GM19372 (cell line): ENCODE measurements at regions not wholly inside any gene's neighbourhood (a gene's known extent, or its start where the extent isn't known, plus 50 kb on each side); places are given as distances from the start of the nearest gene placed in this dataset.
"Not testable (repeated sequence)": the region's sequence is repeated elsewhere in the genome, so short reads cannot be mapped to it uniquely, and the experiment has no call there.

Experiments used
- ATAC-seq: cut with Tn5 transposase; IDR thresholded peaks from one replicate; pipeline ENCODE4 v1.9.1; 2021; ENCODE audit warnings: mild to moderate bottlenecking, low read depth, moderate library complexity; ENCODE audit not compliant: unreplicated experiment

GRCh38 chr4:112708772-112709171 lies 71.8 kb downstream of the LARP7 start:
- no peak for ATAC-seq

- no peak for ATAC-seq
Measured at GRCh38 chr4:112714922-112715901, 78.3 kb downstream of the LARP7 start.

DNA sequence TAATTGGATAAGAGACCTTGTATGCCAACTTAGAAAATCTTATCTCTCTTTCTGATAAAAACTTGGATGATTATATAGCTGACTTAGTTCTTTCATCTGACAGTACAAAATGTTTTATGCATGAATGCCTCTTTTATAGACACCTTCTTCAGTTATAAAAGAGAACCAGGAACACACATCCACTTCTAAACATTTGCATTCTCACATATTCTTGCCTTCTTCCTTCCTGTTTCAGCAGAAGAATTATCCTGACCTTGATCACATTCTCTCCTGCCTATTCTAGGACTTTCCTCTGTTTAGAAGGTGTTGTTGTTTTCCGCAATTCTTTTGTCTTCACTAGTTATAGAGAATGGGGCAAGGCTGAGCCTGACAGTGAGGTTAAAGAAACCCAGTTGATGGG lies 80.9 kb downstream of the LARP7 start:
- no peak for ATAC-seq

- no peak for ATAC-seq
Measured at GRCh38 chr4:112721627-112722026, 84.7 kb downstream of the LARP7 start.

DNA sequence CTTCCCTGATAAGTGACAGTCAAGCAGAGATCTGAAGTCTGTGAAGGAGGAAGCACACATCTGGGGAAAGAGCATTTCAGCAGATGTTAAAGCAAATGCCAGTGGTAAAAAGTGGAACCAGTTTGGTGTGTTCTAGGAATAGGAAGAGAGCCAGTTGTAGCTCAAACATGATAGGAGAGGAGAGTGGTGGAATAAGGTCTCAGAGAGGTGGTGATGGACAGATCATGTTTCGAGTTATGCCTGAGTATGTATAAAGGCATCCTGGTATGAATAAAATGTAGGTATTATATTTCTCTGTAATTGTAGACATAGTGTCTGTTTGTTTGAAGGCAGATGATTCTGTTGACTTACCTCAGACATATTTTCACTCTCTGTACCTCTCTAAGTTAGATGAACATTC lies 89.1 kb downstream of the LARP7 start:
- no peak for ATAC-seq

- ATAC-seq = not testable (repeated sequence)
Measured at GRCh38 chr4:112727728-112728127, 90.8 kb downstream of the LARP7 start.

GRCh38 chr4:112731715-112732114 lies 94.8 kb downstream of the LARP7 start:
- no peak for ATAC-seq

DNA sequence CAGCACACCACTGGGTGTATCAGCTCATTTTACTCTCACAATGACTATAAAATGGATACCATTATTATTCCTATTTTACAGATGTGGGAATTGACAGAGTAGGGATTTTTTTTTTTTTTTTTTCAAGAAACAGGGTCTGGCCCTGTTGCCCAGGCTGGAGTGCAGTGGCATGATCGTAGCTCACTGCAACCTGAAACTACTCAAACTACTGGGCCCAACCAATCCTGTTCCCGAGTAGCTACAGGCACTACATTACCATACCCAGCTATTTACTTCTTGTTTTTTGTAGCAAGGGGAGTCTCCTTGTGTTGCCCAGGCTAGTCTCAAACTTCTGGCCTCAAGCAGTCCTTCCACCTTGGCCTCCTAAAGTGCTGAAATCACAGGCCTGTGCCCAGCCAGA lies 95.2 kb downstream of the LARP7 start:
- ATAC-seq = no peak

DNA sequence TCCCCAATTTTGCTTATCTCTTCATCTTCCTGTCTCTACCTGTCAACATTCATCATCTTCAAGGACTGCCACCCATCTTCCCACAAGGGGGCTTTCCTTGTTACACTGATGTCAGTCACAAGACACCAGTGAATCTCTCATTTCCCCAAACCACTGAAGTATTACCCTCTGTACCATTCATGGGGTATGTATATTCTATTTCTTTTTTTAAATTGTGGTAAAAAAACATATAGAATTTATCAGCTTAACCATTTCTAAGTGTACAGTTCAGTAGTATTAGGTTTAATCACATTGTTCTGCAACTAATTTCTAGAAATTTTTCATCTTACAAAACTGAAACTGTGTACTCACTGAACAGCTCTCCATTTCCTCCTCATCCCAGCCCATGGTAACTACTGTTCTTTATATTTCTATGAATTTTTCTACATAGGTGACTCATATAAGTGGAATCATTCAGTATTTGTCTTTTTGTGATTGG lies 98.6 kb downstream of the LARP7 start:
- ATAC-seq = peak; percentile 77

DNA sequence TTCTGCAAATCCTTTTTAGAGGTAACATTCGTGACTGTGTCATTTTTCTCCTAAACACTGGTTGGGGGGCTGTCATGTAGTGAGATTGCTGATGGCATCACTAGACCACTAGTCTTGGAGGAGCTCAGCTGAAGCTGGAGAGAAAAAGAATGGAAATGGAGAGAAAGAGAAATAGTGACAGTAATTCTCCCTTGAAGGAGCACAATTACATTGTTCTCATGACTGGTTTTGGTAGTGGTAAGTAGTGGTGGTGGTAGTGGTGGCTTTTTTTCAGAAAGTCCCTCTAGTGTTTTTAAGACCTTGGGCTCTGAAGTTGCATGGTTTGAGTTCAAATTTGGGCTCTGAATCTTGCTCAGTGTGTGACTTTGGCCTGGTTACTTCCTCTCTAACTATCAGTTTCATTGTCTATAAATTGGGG lies 99.8 kb downstream of the LARP7 start:
- ATAC-seq = peak; percentile 39

- no peak for ATAC-seq
Measured at GRCh38 chr4:112739442-112739841, 102.5 kb downstream of the LARP7 start.

DNA sequence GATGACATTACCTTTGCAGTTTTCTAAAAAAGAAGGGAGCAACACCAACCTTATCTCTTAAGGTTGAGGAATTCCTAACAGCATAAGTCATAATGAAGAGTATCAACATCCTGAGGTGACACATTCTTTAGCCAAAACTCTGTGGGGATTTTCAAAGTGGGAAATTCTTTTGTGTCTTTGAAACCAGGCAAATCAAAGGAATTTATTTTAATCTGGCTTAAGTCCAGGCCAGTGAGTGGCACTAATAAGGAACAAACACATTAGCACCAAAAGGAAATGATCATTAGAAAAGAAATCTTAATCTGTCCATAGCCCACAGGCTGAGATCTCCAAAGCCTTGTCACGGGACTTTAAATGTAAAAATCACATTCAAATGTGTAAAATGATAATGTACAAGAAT lies 110.1 kb downstream of the LARP7 start:
- ATAC-seq = no peak

GRCh38 chr4:112748352-112748878 lies 111.5 kb downstream of the LARP7 start:
- ATAC-seq = no peak

DNA sequence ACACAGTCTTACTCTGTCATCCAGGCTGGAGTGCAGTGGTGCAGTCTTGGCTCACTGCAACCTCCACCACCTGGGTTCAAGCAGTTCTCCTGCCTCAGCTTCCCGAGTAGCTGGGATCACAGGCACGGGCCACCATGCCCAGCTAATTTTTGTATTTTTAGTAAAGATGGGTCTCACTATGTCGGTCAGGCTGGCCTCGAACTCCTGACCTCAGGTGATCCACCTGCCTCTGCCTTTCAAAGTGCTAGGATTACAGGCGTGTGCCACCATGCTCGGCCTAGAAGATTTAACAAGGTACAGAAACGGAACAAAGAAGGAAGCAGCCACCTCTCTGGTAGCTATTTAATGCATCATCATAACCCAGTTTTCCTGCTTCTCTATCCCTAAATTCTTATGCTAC lies 113.8 kb downstream of the LARP7 start:
- not testable (repeated sequence) for ATAC-seq

GRCh38 chr4:112751447-112751846 lies 114.5 kb downstream of the LARP7 start:
- no peak for ATAC-seq

DNA sequence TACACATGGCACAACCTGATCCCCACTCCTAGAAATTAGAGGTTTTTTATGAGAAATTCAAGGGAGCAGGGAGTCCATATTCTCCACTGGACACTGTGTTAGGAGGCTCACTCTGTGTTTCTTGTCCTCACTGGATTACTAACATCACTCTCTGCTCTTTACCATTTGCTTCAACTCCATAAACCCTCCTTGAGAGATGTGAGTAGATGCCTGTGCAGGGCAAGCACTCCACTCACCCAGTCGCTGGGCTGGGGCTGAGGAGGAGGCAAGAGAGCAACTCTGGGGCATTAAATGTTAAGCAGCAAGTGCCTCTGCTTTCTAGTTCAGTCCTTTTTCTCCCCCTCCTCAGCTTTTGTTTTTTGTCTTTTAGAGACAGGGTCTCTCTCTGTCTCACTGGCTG lies 115.1 kb downstream of the LARP7 start:
- no peak for ATAC-seq

- no peak for ATAC-seq
Measured at GRCh38 chr4:112752510-112752909, 115.6 kb downstream of the LARP7 start.

DNA sequence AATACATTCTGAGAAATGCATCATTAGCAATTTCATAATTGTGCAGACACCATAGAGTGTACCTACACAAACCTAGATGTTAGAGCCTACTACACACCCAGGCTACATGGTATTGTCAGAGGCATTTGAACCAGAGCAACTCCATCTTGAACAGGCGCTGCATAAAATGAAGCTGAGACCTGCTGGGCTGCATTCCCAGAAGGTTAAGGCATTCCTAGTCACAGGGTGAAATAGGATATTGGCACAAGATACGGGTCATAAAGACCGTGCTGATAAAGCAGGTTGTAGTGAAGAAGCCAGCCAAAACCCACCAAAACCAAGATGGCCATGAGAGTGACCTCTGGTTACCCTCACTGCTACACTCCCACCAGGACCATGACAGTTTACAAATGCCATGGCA lies 116.4 kb downstream of the LARP7 start:
- ATAC-seq = no peak

- no peak for ATAC-seq
Measured at GRCh38 chr4:112759313-112759712, 122.4 kb downstream of the LARP7 start.

DNA sequence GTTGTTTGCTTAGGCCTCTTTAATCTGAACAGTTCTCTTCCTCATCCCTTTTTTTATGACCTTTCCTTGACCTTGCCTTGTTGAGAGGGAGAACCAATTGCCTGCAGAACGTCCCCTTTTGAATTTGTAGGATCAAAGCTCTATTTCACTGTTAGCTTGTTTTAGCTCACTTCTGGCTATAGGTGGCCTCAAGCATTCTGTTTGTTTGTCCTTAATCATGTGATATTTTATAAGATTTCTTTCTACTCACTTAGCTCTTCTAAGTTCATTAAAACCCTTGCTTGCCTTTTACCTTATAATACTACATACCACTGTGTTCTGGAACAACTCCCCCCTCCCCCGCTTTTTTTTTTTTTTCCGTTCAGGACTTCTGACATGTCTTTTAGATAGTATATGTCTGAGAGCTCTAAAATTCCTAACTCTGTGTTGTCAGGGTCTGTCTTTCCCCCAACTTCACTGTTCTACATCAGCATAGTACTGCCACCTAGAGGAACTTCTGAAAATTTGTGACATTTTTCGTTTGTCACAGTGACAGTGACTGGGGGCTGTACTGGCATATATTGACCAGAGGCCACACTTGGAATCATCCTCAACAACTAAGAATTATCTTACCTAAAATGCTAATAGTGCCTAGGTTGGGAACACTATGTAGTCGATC lies 128.5 kb downstream of the LARP7 start:
- peak; percentile 71 for ATAC-seq

DNA sequence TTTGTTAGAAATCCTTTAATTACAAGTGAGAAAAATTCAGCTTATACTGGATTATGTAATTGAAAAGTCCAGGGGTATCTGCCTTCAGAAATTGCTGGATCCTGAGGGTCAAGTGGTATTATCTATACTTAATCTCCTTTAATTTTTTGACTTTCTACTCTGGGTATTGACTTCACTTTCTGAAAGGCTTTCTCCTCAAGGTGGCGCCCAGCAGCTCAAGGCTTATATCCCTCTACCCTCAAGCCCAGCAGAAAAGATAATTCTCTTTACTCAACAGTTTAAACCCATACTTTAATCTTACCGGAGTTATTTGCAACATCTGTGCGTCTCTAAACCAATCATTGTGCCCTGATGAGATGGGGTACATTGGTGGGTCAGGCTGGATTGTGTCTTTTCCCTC lies 129.5 kb downstream of the LARP7 start:
- no peak for ATAC-seq
